ENCODE measurements at regions not wholly inside any gene's neighbourhood (a gene's known extent, or its start where the extent isn't known, plus 50 kb on each side); places are given as distances from the start of the nearest gene placed in this dataset.

DNA sequence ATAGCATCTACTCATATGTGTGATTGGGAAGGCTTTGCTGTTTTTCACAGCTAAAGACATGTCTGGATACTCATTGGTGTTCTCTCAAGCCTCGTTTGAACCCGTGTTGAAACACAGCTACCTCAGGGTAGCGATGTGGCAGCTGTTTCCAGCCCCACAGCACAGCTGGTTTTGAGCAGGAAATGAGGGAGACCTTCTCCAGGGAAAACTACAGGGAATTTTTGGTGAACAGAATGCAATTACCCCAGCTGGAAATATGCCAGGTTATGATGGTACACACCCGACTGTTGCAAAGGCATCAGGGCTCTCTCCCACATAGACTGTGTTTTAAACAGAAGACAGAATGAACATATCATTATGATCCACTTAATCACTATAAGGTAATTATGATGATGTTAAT lies 828.9 kb downstream of the VRK1 start:
- Histone ChIP-seq H3K36me3 (ENCODE audit: control insufficient read depth, insufficient read depth, low read length) (no peaks in the 10 kb centered on the region), H3K27me3 (ENCODE audit: control insufficient read depth, insufficient read depth, low read length) (no peaks in the 10 kb centered on the region), H3K4me3 (ENCODE audit: low read depth, low read length) (no peak overlapping the region)
- ChIA-PET CTCF (no interaction called here), POLR2A (no interaction called here)
- TF ChIP-seq, protein P1, sequence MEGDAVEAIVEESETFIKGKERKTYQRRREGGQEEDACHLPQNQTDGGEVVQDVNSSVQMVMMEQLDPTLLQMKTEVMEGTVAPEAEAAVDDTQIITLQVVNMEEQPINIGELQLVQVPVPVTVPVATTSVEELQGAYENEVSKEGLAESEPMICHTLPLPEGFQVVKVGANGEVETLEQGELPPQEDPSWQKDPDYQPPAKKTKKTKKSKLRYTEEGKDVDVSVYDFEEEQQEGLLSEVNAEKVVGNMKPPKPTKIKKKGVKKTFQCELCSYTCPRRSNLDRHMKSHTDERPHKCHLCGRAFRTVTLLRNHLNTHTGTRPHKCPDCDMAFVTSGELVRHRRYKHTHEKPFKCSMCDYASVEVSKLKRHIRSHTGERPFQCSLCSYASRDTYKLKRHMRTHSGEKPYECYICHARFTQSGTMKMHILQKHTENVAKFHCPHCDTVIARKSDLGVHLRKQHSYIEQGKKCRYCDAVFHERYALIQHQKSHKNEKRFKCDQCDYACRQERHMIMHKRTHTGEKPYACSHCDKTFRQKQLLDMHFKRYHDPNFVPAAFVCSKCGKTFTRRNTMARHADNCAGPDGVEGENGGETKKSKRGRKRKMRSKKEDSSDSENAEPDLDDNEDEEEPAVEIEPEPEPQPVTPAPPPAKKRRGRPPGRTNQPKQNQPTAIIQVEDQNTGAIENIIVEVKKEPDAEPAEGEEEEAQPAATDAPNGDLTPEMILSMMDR (IDR thresholded peaks at IDR 0.05; ENCODE audit: insufficient read depth, low read depth, low read length): no peak
- no peak for DNase-seq (ENCODE audit: low read depth)

DNA sequence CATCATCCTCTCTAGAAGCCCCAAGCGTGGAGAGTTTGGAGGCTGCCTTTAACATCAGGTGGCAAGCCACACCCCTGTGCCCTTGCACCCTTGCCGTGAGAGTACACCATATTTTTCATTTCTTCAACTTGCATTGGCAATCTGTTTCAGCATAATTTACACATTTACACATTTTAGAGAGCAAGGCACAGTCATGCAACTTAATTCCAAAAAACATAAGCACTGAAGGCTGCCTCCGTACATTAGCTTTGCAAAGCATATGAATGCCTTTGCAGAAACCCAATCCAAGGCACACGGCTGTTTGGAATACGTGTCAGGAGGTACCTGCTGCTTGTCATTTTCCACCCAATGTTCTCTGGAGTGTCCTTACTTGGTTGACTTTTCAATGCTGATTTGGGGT lies 833.1 kb downstream of the VRK1 start:
- Histone ChIP-seq H3K36me3 (ENCODE audit: control insufficient read depth, insufficient read depth, low read length) (no peaks in the 10 kb centered on the region), H3K27me3 (ENCODE audit: control insufficient read depth, insufficient read depth, low read length) (no peaks in the 10 kb centered on the region), H3K4me3 (ENCODE audit: low read depth, low read length) (no peak overlapping the region)
- ChIA-PET POLR2A (no interaction called here), CTCF (no interaction called here)
- DNase-seq (ENCODE audit: low read depth): no peak
- TF ChIP-seq, protein P1 (IDR thresholded peaks at IDR 0.05; ENCODE audit: insufficient read depth, low read depth, low read length): no peak

DNA sequence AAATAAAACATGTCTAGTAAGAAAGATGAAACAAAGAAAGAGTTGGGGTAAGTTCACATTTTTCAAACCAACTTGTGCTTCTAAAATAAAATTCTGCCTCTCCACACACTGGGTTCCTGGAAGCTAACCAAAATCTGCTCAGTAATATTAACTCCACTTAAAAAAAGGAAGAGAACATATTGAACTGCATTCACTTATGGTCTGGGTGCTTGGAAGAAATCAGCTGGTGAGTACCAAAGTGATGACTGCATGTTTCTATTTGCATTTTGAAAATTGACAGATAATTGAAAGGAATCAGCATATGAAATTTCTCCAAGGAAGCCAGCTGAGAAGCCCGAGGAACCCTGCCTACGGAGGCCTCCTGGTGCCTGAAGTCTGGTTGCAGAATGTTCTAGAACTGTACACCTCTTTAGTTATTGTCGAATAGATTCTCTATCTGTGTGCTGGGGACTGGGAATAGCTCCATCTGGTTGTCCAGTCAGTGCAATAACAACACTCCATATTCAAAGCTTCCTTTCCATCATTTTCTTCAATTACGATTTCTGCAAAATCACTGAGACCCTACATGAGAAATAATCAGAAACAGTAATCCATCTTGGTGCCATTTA lies 836.1 kb downstream of the VRK1 start:
- TF ChIP-seq, protein P1 (IDR thresholded peaks at IDR 0.05; ENCODE audit: insufficient read depth, low read depth, low read length): no peak
- CTCF ChIA-PET: no interaction called here
- Histone ChIP-seq H3K27me3 (ENCODE audit: control insufficient read depth, insufficient read depth, low read length) (no peaks in the 10 kb centered on the region), H3K36me3 (ENCODE audit: control insufficient read depth, insufficient read depth, low read length) (no peaks in the 10 kb centered on the region), H3K4me3 (ENCODE audit: low read depth, low read length) (no peak overlapping the region)
- POLR2A ChIA-PET: no interaction called here
- DNase-seq (ENCODE audit: low read depth): no peak

DNA sequence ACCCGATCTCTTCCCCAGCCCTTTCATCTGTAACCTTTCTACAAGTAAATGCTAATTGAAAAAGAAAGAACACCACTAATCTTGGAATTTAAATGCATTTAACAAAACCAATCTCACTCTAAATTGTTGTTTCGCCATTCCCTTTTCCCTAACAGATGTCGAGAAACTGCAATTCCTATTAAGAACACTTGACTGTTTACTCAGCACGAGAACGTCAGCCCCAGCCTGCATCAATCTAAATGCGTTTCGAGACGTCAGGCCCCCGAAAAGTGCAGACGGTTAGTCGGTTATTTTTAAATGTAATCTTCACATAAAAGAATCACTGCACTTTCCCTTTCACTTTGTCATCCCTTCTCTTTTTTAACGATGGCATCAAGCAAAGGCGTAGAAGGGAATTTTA lies 837.6 kb downstream of the VRK1 start:
- CTCF ChIA-PET: no interaction called here
- H3K4me3 ChIP-seq (ENCODE audit: low read depth, low read length): no peak overlapping the region

DNA sequence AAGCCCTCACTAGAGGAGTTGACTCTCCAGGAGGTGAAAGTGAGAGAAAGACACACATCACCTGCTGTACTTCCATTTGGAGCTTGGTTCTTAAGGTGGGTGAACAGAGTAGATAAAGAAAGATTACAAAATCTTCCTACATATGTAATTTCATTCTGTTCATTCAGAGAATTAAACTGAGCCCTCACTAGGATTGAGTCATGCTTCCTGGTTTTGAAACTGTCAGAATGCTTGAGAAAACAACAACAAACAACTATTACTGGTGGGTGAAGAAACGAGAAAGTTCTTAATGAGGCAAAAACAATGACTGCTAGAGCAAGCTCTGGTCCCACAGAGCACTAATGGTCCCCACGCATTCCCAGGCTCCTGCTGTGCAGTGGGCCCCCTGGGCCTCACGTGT lies 841.7 kb downstream of the VRK1 start:
- no peak for DNase-seq (ENCODE audit: low read depth)
- Histone ChIP-seq H3K4me3 (ENCODE audit: low read depth, low read length) (no peak overlapping the region), H3K27me3 (ENCODE audit: control insufficient read depth, insufficient read depth, low read length) (no peaks in the 10 kb centered on the region), H3K36me3 (ENCODE audit: control insufficient read depth, insufficient read depth, low read length) (no peaks in the 10 kb centered on the region)
- TF ChIP-seq, protein P1 (IDR thresholded peaks at IDR 0.05; ENCODE audit: insufficient read depth, low read depth, low read length): no peak
- ChIA-PET CTCF (no interaction called here), POLR2A (no interaction called here)

More for the DNA sequence above, 837.6 kb downstream of the VRK1 start:
- H3K36me3 ChIP-seq (ENCODE audit: control insufficient read depth, insufficient read depth, low read length): no peaks in the 10 kb centered on the region
- H3K27me3 ChIP-seq (ENCODE audit: control insufficient read depth, insufficient read depth, low read length): no peaks in the 10 kb centered on the region
- TF ChIP-seq, protein P1 (IDR thresholded peaks at IDR 0.05; ENCODE audit: insufficient read depth, low read depth, low read length): no peak
- POLR2A ChIA-PET: no interaction called here
- DNase-seq (ENCODE audit: low read depth): no peak
